Pancreas (tissue), 10 donors: ENCODE measurements at regions not wholly inside any gene's neighbourhood (a gene's known extent, or its start where the extent isn't known, plus 50 kb on each side); places are given as distances from the start of the nearest gene placed in this dataset.

Experiments
- ATAC-seq, 4 donors: fragments of 200-7000 bp; cut with Tn5 transposase; one replicate each; pipeline versions ENCODE4 v1.8.0 to v1.9.1; 2020; ENCODE audit warnings: mild to moderate bottlenecking in 4 of 4, moderate library complexity in 4 of 4
- DNase-seq, 6 donors: peaks; one replicate each; pipeline ENCODE4 v3.0.0-alpha.2; 2020
- FAIRE-seq: peaks from 2 replicates; lab custom pipeline; 2012; peaks lifted over from hg19 to GRCh38; lab: Jason Lieb, UNC
- H3K27ac ChIP-seq, 4 donors: fragments of 200-600 bp; sonication (generic); 1 replicate in 3 of 4; 2 replicates in 1 of 4; pipeline versions ENCODE4 v1.5.0 to v1.8.0; 2020
- H3K27me3 ChIP-seq, 4 donors: fragments of 200-600 bp; one replicate each; pipeline ENCODE4 v1.8.0; 2021
- H3K36me3 ChIP-seq, 3 donors: fragments of 200-600 bp; sonication (generic) in 1 of 3; one replicate each; pipeline versions ENCODE4 v1.5.0 to v1.8.0; 2020 to 2021
- H3K4me1 ChIP-seq, 3 donors: fragments of 200-600 bp; one replicate each; pipeline ENCODE4 v1.8.0; 2021
- H3K4me3 ChIP-seq, 4 donors: fragments of 200-600 bp; sonication (generic) in 2 of 4; one replicate each; pipeline versions ENCODE4 v1.5.0 to v1.8.0; 2020 to 2021
- H3K9me3 ChIP-seq, 4 donors: fragments of 200-600 bp; one replicate each; pipeline ENCODE4 v1.8.0; 2021
- WGBS, 2 donors: extraction: QIAGEN DNeasy Blood & Tissue Kit; methylation state at CpG; one replicate each; pipeline ENCODE4 v1.1.7; 2013; 5-methylcytosine and 5-hydroxymethylcytosine counted together
- intact Hi-C, 3 donors: fragments of 100-400 bp; cut with DNase I; formaldehyde crosslinking; loops; one replicate each; pipeline versions ENCODE4 v1.11.1 to v1.14.2; 2022
- TF ChIP-seq, protein P1 (sequence below), 4 donors: fragments of 200-600 bp; sonication (generic) in 3 of 4; IDR thresholded peaks; one replicate each; pipeline versions ENCODE4 v1.5.0 to v1.8.0; 2021; ENCODE audit warnings: antibody characterized with exemption in 4 of 4
- donor health status: healthy with polysubstance abuse.
- donor health status: DM: no; HTN: no; CAD: no; lungs with moderate emphysema.
- donor health status: DM: no; HTN: no; CAD: no.
- donor health status: control.
- donor health status: control.
- donor health status: Bipolar disorder and iron deficiency.
- donor health status: DM: yes; HTN: yes; CAD: no.
- donor health status: DM: no; HTN: no; CAD: no.
- donor health status: DM: no; HTN: no; CAD: no.
- donor health status: DM: yes; HTN: yes; CAD: no.

GRCh38 chr11:19377881-19378280, 137.1 kb upstream of the E2F8 start:
- Histone ChIP-seq H3K27me3 (no peaks in the 10 kb centered on the region), H3K9me3 (no peaks in the 10 kb centered on the region), H3K36me3 (no peaks in the 10 kb centered on the region), H3K4me3 (no peak overlapping the region), H3K27ac (no peak overlapping the region), H3K4me1 (no peaks in the 10 kb centered on the region)
- intact Hi-C loops, result loop anchor here in 1 of 3 donors (5.0 kb wide), 1 partner anchor 169 kb away; no protein-coding TSS in a partner anchor
- FAIRE-seq, result no peak
- 95 to 97% methylated on average over 4 of the region's 4 CpGs for WGBS, 2 donors
- no peak for DNase-seq
- no peak for ATAC-seq
- TF ChIP-seq, protein P1, sequence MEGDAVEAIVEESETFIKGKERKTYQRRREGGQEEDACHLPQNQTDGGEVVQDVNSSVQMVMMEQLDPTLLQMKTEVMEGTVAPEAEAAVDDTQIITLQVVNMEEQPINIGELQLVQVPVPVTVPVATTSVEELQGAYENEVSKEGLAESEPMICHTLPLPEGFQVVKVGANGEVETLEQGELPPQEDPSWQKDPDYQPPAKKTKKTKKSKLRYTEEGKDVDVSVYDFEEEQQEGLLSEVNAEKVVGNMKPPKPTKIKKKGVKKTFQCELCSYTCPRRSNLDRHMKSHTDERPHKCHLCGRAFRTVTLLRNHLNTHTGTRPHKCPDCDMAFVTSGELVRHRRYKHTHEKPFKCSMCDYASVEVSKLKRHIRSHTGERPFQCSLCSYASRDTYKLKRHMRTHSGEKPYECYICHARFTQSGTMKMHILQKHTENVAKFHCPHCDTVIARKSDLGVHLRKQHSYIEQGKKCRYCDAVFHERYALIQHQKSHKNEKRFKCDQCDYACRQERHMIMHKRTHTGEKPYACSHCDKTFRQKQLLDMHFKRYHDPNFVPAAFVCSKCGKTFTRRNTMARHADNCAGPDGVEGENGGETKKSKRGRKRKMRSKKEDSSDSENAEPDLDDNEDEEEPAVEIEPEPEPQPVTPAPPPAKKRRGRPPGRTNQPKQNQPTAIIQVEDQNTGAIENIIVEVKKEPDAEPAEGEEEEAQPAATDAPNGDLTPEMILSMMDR (IDR thresholded peaks at IDR 0.05), result no peak

- TF ChIP-seq, protein P1 (IDR thresholded peaks at IDR 0.05), result no peak
- H3K27me3 ChIP-seq, result no peaks in the 10 kb centered on the region
- FAIRE-seq, result no peak
- no peaks in the 10 kb centered on the region for H3K9me3 ChIP-seq
- H3K4me3 ChIP-seq, result no peak overlapping the region
- no peaks in the 10 kb centered on the region for H3K36me3 ChIP-seq
- ATAC-seq, result no peak
- H3K4me1 ChIP-seq, result no peaks in the 10 kb centered on the region
- intact Hi-C loops, result loop anchor here in 1 of 3 donors (5.0 kb wide), 1 partner anchor 172 kb away; no protein-coding TSS in a partner anchor
- WGBS, 2 donors, result 40 to 53% methylated on average over 3 of the region's 3 CpGs
- no peak overlapping the region for H3K27ac ChIP-seq
- no peak for DNase-seq
These were observed 134.7 kb upstream of the E2F8 start for GRCh38 chr11:19375440-19375839.

DNA sequence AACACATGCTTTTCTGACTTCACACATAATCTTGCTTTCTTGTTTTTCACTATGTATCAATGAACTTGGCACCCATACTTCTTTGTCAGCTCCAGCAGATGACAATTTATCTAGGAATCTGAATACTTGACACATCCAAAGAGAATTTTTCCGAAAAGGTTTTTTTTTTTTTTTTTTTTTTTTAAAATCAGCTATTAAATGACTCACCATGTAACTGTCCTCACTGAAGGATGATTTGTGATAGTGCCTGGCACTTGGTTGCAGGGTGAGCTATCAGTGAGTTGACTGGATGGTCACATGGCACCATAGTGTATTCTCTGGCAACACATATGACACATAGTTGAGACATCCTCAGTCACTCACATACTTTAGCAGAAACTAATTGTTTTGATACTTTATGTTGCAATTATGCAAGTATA, 133.4 kb upstream of the E2F8 start:
- FAIRE-seq, result no peak
- intact Hi-C loops, result no loop called here
- no peak for ATAC-seq
- 79 to 84% methylated on average over 1 of the region's 1 CpG for WGBS, 2 donors
- DNase-seq, result no peak
- no peak overlapping the region for H3K27ac ChIP-seq
- H3K4me1 ChIP-seq, result peaks cover 0 to 8% (median 0%) of the 10 kb centered on the region in 3 donors
- H3K36me3 ChIP-seq, result no peaks in the 10 kb centered on the region
- H3K4me3 ChIP-seq, result no peak overlapping the region
- no peaks in the 10 kb centered on the region for H3K9me3 ChIP-seq
- H3K27me3 ChIP-seq, result no peaks in the 10 kb centered on the region
- TF ChIP-seq, protein P1 (IDR thresholded peaks at IDR 0.05), result no peak

GRCh38 chr11:19372381-19372780, 131.6 kb upstream of the E2F8 start:
- no peak for DNase-seq
- WGBS, 2 donors, result 89 to 92% methylated on average over 4 of the region's 4 CpGs
- TF ChIP-seq, protein P1 (IDR thresholded peaks at IDR 0.05), result no peak
- Histone ChIP-seq H3K9me3 (no peaks in the 10 kb centered on the region), H3K4me1 (peaks cover 0 to 8% (median 0%) of the 10 kb centered on the region in 3 donors), H3K36me3 (no peaks in the 10 kb centered on the region), H3K27me3 (no peaks in the 10 kb centered on the region), H3K4me3 (no peak overlapping the region), H3K27ac (no peak overlapping the region)
- no peak for FAIRE-seq
- intact Hi-C loops, result no loop called here
- no peak for ATAC-seq

- Histone ChIP-seq H3K36me3 (no peaks in the 10 kb centered on the region), H3K9me3 (no peaks in the 10 kb centered on the region), H3K27ac (no peak overlapping the region), H3K4me1 (peaks cover 0 to 8% (median 0%) of the 10 kb centered on the region in 3 donors), H3K27me3 (no peaks in the 10 kb centered on the region), H3K4me3 (no peak overlapping the region)
- intact Hi-C loops, result no loop called here
- no peak for FAIRE-seq
- TF ChIP-seq, protein P1 (IDR thresholded peaks at IDR 0.05), result no peak
- no peak for DNase-seq
- 51 to 53% methylated on average over 7 of the region's 7 CpGs for WGBS, 2 donors
- peak in 3 of 4 donors; percentile 57 to 74 (median 73) for ATAC-seq
These were observed 129.5 kb upstream of the E2F8 start for GRCh38 chr11:19370100-19370861.
